GM13977 (cell line): ENCODE measurements at regions not wholly inside any gene's neighbourhood (a gene's known extent, or its start where the extent isn't known, plus 50 kb on each side); places are given as distances from the start of the nearest gene placed in this dataset.

ENCODE experiments used
- DNase-seq: peaks from one replicate; pipeline ENCODE4 v3.0.0; 2012; ENCODE audit warnings: low spot score
- CTCF ChIP-seq: IDR thresholded peaks from 2 replicates; pipeline ENCODE4 v1.5.1; 2012; ENCODE audit warnings: mild to moderate bottlenecking, control low read depth; ENCODE audit not compliant: insufficient read depth; ENCODE audit errors: extremely low read depth, missing control alignments
- in situ Hi-C: fragments of 300-500 bp; cut with MboI; formaldehyde crosslinking; loops from one replicate; pipeline ENCODE4 v1.12.0; 2022; ENCODE audit warnings: low sequenced_read_pairs, low pct_unique_long_range_greater_than_20kb, mixed read lengths, inconsistent platforms; ENCODE audit not compliant: unreplicated experiment

GRCh38 chr5:66315784-66316183 is 171.7 kb downstream of the SREK1 start:
- no peak for DNase-seq
- TF ChIP-seq CTCF: no peak
- in situ Hi-C loops: no loop called here

GRCh38 chr5:66322786-66323528 is 178.9 kb downstream of the SREK1 start:
- no peak for TF ChIP-seq CTCF
- no peak for DNase-seq
- in situ Hi-C loops: no loop called here

- DNase-seq: no peak
- in situ Hi-C loops: no loop called here
- no peak for TF ChIP-seq CTCF
Measured at GRCh38 chr5:66323529-66323895, 179.4 kb downstream of the SREK1 start.

- DNase-seq: no peak
- in situ Hi-C loops: no loop called here
- TF ChIP-seq CTCF: no peak
Measured at GRCh38 chr5:66324357-66324756, 180.3 kb downstream of the SREK1 start.

- no peak for DNase-seq
- in situ Hi-C loops: no loop called here
- TF ChIP-seq CTCF: no peak
Measured at GRCh38 chr5:66326276-66326675, 182.2 kb downstream of the SREK1 start.

- no peak for DNase-seq
- TF ChIP-seq CTCF: no peak
- in situ Hi-C loops: no loop called here
Measured at GRCh38 chr5:66327008-66327407, 182.9 kb downstream of the SREK1 start.

- in situ Hi-C loops: no loop called here
- no peak for TF ChIP-seq CTCF
- DNase-seq: no peak
Measured at GRCh38 chr5:66329078-66329477, 185.0 kb downstream of the SREK1 start.
